Stomach (tissue), 8 donors: ENCODE measurements at regions not wholly inside any gene's neighbourhood (a gene's known extent, or its start where the extent isn't known, plus 50 kb on each side); places are given as distances from the start of the nearest gene placed in this dataset.

Experiments used
- DNase-seq, 2 donors: peaks; one replicate each; pipeline versions ENCODE4 v3.0.0 to v3.0.0-alpha.2; 2013 to 2019
- H3K27ac ChIP-seq, 5 donors: fragments of 200-600 bp in 4 of 5; sonication (generic) in 4 of 5; one replicate each; pipeline ENCODE4 v1.5.1; 2013 to 2019; ENCODE audit warnings: mild to moderate bottlenecking in 1 of 5, moderate library complexity in 1 of 5
- H3K27me3 ChIP-seq, 3 donors: fragments of 200-600 bp; sonication (generic); one replicate each; pipeline ENCODE4 v1.5.1; 2017 to 2019; ENCODE audit warnings: mixed run types in 1 of 3
- H3K36me3 ChIP-seq, 4 donors: fragments of 200-600 bp; sonication (generic); 1 replicate in 3 of 4; 2 replicates in 1 of 4; pipeline ENCODE4 v1.5.1; 2016 to 2019
- H3K4me1 ChIP-seq, 4 donors: fragments of 200-600 bp; sonication (generic); one replicate each; pipeline ENCODE4 v1.5.1; 2016 to 2019
- H3K4me3 ChIP-seq, 4 donors: fragments of 200-600 bp; sonication (generic) in 3 of 4; one replicate each; pipeline ENCODE4 v1.5.1; 2016 to 2019; ENCODE audit warnings: mild to moderate bottlenecking in 1 of 4
- H3K9me3 ChIP-seq, 4 donors: fragments of 200-600 bp; sonication (generic); one replicate each; pipeline ENCODE4 v1.5.1; 2016 to 2019
- CTCF ChIP-seq, 7 experiments: fragments of 450-650 bp in 4 of 7; fragments of 200-600 bp in 3 of 7; sonication (generic) in 3 of 7; IDR thresholded peaks; one replicate each; pipeline ENCODE4 v1.5.1; 2016 to 2019; ENCODE audit warnings: antibody characterized with exemption in 7 of 7, control low read depth in 2 of 7, mild to moderate bottlenecking in 1 of 7
- EP300 ChIP-seq: sonication (generic); formaldehyde crosslinking; IDR thresholded peaks from one replicate; pipeline ENCODE4 v1.6.1; 2017; ENCODE audit warnings: antibody characterized with exemption
- POLR2A ChIP-seq, 4 donors: fragments of 450-650 bp; IDR thresholded peaks; one replicate each; pipeline ENCODE4 v1.6.1; 2016; ENCODE audit warnings: antibody characterized with exemption in 4 of 4, control low read depth in 2 of 4, mild to moderate bottlenecking in 1 of 4, moderate library complexity in 1 of 4
- POLR2AphosphoS5 ChIP-seq, 3 donors: sonication (generic); formaldehyde crosslinking; IDR thresholded peaks; one replicate each; pipeline ENCODE4 v1.6.1; 2016; ENCODE audit warnings: antibody characterized with exemption in 3 of 3
- WGBS, 5 donors: extraction: QIAGEN DNeasy Blood & Tissue Kit in 3 of 5; methylation state at CpG; one replicate each; pipeline versions ENCODE4 v1.1.5 to v1.1.7; 2013 to 2018; 5-methylcytosine and 5-hydroxymethylcytosine counted together
- intact Hi-C: fragments of 100-400 bp; cut with DNase I; formaldehyde crosslinking; loops from one replicate; pipeline ENCODE4 v1.15.1; 2023; ENCODE audit warnings: low total_unique reads
- donor health status: healthy with polysubstance abuse.
- donor health status: Bipolar disorder and iron deficiency.
- donor health status: healthy.

GRCh38 chr13:104530741-104531140, 1464.5 kb upstream of the SLC10A2 start:
- no peak for TF ChIP-seq POLR2A (IDR thresholded peaks at IDR 0.05)
- no peak for TF ChIP-seq CTCF (IDR thresholded peaks at IDR 0.05)
- no peak for TF ChIP-seq EP300
- no peak for TF ChIP-seq POLR2AphosphoS5 (IDR thresholded peaks at IDR 0.05)
- no peaks in the 10 kb centered on the region for H3K9me3 ChIP-seq
- no peak for DNase-seq

GRCh38 chr13:104526561-104526960, 1460.3 kb upstream of the SLC10A2 start:
- no peaks in the 10 kb centered on the region for H3K36me3 ChIP-seq
- DNase-seq: no peak

More at GRCh38 chr13:104530741-104531140, 1464.5 kb upstream of the SLC10A2 start:
- H3K36me3 ChIP-seq: no peaks in the 10 kb centered on the region
- no peak overlapping the region for H3K27ac ChIP-seq
- no peak overlapping the region for H3K4me3 ChIP-seq
- H3K27me3 ChIP-seq: no peaks in the 10 kb centered on the region
- H3K4me1 ChIP-seq: no peaks in the 10 kb centered on the region
- intact Hi-C loops: no loop called here

GRCh38 chr13:104525467-104525866, 1459.2 kb upstream of the SLC10A2 start:
- no peak for DNase-seq

More at GRCh38 chr13:104526561-104526960, 1460.3 kb upstream of the SLC10A2 start:
- no peak overlapping the region for H3K27ac ChIP-seq
- TF ChIP-seq CTCF (IDR thresholded peaks at IDR 0.05): no peak
- TF ChIP-seq POLR2AphosphoS5 (IDR thresholded peaks at IDR 0.05): no peak
- TF ChIP-seq EP300: no peak
- H3K4me3 ChIP-seq: no peak overlapping the region
- H3K27me3 ChIP-seq: no peaks in the 10 kb centered on the region
- intact Hi-C loops: no loop called here
- no peaks in the 10 kb centered on the region for H3K4me1 ChIP-seq
- H3K9me3 ChIP-seq: peaks cover 0 to 18% (median 9%) of the 10 kb centered on the region in 4 donors

GRCh38 chr13:104522235-104523072, 1456.2 kb upstream of the SLC10A2 start:
- H3K4me1 ChIP-seq: no peaks in the 10 kb centered on the region
- H3K9me3 ChIP-seq: peaks cover 0 to 24% (median 9%) of the 10 kb centered on the region in 4 donors
- H3K36me3 ChIP-seq: no peaks in the 10 kb centered on the region
- H3K4me3 ChIP-seq: no peak overlapping the region
- no peak overlapping the region for H3K27ac ChIP-seq
- intact Hi-C loops: no loop called here
- DNase-seq: no peak
- WGBS, 5 donors: 87 to 95% (median 90%) methylated on average over 16 to 25 of the region's 25 CpGs
- H3K27me3 ChIP-seq: no peaks in the 10 kb centered on the region
- no peak for TF ChIP-seq CTCF (IDR thresholded peaks at IDR 0.05)
- TF ChIP-seq EP300: no peak
- TF ChIP-seq POLR2AphosphoS5 (IDR thresholded peaks at IDR 0.05): no peak
- TF ChIP-seq POLR2A (IDR thresholded peaks at IDR 0.05): no peak

More at GRCh38 chr13:104525467-104525866, 1459.2 kb upstream of the SLC10A2 start:
- Histone ChIP-seq H3K4me3 (no peak overlapping the region), H3K27ac (no peak overlapping the region), H3K27me3 (no peaks in the 10 kb centered on the region), H3K9me3 (peaks cover 0 to 24% (median 9%) of the 10 kb centered on the region in 4 donors), H3K36me3 (no peaks in the 10 kb centered on the region), H3K4me1 (no peaks in the 10 kb centered on the region)
- 84 to 97% (median 94%) methylated on average over 5 of the region's 5 CpGs for WGBS, 5 donors
- no peak for TF ChIP-seq POLR2AphosphoS5 (IDR thresholded peaks at IDR 0.05)
- no peak for TF ChIP-seq EP300
- TF ChIP-seq POLR2A (IDR thresholded peaks at IDR 0.05): no peak
- no peak for TF ChIP-seq CTCF (IDR thresholded peaks at IDR 0.05)
- intact Hi-C loops: no loop called here
